ENCODE measurements at regions not wholly inside any gene's neighbourhood (a gene's known extent, or its start where the extent isn't known, plus 50 kb on each side); places are given as distances from the start of the nearest gene placed in this dataset.

DNA sequence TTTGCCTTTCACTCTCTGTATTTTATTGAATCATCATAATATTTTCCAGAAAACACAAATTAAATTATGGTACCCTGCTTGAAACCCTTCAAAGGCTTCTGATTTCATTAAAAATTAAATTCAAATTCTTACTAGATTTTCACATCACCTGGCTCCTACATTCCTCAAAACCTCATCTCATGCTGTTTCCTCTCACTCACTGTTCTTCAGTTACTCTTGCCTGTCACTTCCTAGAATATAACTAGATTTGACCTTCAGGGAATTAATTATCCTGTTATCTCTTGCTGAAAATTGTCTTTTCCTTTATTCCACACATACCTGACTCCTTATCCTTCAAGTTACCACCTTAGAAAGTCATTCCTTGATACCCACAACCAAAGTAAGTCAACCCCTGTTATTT lies 2294.7 kb downstream of the PCDH9 start:
- no TSS peak for BruUV-seq (replicated peaks)

More for the DNA sequence above, 2294.7 kb downstream of the PCDH9 start:
- Histone ChIP-seq H2AFZ (ENCODE audit: control insufficient read depth, low read depth, low read length) (no peak overlapping the region), H3K4me3 (no peak overlapping the region), H3K9ac (ENCODE audit: control insufficient read depth, insufficient read depth, low read length) (no peak overlapping the region), H3K36me3 (ENCODE audit: control insufficient read depth in 2 of 2, insufficient read depth in 2 of 2, low read length in 1 of 2) (no peaks in the 10 kb centered on the region), H3K9me3 (replicated peaks; ENCODE audit: control insufficient read depth, insufficient read depth, low read length) (no peaks in the 10 kb centered on the region), H3K79me2 (ENCODE audit: control insufficient read depth, insufficient read depth, low read length) (no peaks in the 10 kb centered on the region), H3K4me1 (ENCODE audit: control insufficient read depth, insufficient read depth, low read length) (no peaks in the 10 kb centered on the region), H3K27ac (ENCODE audit: control insufficient read depth, insufficient read depth) (no peak overlapping the region), H4K20me1 (ENCODE audit: control insufficient read depth, insufficient read depth) (no peaks in the 10 kb centered on the region), H3K4me2 (ENCODE audit: control insufficient read depth, insufficient read depth) (no peak overlapping the region), H3K27me3 (replicated peaks in 1 of 2; ENCODE audit: control insufficient read depth in 2 of 2, insufficient read depth in 2 of 2, low read length in 1 of 2) (no peaks in the 10 kb centered on the region)
- CTCF ChIA-PET = no interaction called here
- SMC1A ChIA-PET (ENCODE audit: uncharacterized antibody, unreplicated experiment) = interaction anchor here (1.6 kb wide), 1 partner anchor 11 kb away, joined by 5 read pairs; no protein-coding TSS in a partner anchor
- intact Hi-C loops (cut with micrococcal nuclease; ENCODE audit: unreplicated experiment) = loop anchor here (5.0 kb wide), 1 partner anchor 57 kb away; no protein-coding TSS in a partner anchor
- no peak for ATAC-seq
- DNase-seq (ENCODE audit: low read depth, low spot score) = no peak
- in situ Hi-C loops (cut with MboI) = no loop called here
- no peak for TF ChIP-seq GATAD2B (conservative IDR thresholded peaks at IDR 0.05; ENCODE audit: low read depth)
- no peak for TF ChIP-seq NFXL1 (IDR thresholded peaks at IDR 0.05; ENCODE audit: borderline replicate concordance)
- no peak for TF ChIP-seq PAX8 (IDR thresholded peaks at IDR 0.05)
- TF ChIP-seq, protein P1, sequence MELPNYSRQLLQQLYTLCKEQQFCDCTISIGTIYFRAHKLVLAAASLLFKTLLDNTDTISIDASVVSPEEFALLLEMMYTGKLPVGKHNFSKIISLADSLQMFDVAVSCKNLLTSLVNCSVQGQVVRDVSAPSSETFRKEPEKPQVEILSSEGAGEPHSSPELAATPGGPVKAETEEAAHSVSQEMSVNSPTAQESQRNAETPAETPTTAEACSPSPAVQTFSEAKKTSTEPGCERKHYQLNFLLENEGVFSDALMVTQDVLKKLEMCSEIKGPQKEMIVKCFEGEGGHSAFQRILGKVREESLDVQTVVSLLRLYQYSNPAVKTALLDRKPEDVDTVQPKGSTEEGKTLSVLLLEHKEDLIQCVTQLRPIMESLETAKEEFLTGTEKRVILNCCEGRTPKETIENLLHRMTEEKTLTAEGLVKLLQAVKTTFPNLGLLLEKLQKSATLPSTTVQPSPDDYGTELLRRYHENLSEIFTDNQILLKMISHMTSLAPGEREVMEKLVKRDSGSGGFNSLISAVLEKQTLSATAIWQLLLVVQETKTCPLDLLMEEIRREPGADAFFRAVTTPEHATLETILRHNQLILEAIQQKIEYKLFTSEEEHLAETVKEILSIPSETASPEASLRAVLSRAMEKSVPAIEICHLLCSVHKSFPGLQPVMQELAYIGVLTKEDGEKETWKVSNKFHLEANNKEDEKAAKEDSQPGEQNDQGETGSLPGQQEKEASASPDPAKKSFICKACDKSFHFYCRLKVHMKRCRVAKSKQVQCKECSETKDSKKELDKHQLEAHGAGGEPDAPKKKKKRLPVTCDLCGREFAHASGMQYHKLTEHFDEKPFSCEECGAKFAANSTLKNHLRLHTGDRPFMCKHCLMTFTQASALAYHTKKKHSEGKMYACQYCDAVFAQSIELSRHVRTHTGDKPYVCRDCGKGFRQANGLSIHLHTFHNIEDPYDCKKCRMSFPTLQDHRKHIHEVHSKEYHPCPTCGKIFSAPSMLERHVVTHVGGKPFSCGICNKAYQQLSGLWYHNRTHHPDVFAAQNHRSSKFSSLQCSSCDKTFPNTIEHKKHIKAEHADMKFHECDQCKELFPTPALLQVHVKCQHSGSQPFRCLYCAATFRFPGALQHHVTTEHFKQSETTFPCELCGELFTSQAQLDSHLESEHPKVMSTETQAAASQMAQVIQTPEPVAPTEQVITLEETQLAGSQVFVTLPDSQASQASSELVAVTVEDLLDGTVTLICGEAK (IDR thresholded peaks at IDR 0.05; ENCODE audit: borderline replicate concordance) = no peak
- TF ChIP-seq GABPA (IDR thresholded peaks at IDR 0.05; ENCODE audit: low read depth) = no peak
- TF ChIP-seq, protein P2, sequence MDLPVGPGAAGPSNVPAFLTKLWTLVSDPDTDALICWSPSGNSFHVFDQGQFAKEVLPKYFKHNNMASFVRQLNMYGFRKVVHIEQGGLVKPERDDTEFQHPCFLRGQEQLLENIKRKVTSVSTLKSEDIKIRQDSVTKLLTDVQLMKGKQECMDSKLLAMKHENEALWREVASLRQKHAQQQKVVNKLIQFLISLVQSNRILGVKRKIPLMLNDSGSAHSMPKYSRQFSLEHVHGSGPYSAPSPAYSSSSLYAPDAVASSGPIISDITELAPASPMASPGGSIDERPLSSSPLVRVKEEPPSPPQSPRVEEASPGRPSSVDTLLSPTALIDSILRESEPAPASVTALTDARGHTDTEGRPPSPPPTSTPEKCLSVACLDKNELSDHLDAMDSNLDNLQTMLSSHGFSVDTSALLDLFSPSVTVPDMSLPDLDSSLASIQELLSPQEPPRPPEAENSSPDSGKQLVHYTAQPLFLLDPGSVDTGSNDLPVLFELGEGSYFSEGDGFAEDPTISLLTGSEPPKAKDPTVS (IDR thresholded peaks at IDR 0.05; ENCODE audit: low read depth, low read length) = no peak
- no peak for TF ChIP-seq PML (IDR thresholded peaks at IDR 0.05; ENCODE audit: low read length)
- TF ChIP-seq FOS (IDR thresholded peaks at IDR 0.05; ENCODE audit: borderline replicate concordance, extremely low read depth, insufficient read length) = no peak
- TF ChIP-seq NR2C1 (IDR thresholded peaks at IDR 0.05) = no peak
- TF ChIP-seq, protein P3, sequence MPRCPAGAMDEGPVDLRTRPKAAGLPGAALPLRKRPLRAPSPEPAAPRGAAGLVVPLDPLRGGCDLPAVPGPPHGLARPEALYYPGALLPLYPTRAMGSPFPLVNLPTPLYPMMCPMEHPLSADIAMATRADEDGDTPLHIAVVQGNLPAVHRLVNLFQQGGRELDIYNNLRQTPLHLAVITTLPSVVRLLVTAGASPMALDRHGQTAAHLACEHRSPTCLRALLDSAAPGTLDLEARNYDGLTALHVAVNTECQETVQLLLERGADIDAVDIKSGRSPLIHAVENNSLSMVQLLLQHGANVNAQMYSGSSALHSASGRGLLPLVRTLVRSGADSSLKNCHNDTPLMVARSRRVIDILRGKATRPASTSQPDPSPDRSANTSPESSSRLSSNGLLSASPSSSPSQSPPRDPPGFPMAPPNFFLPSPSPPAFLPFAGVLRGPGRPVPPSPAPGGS (IDR thresholded peaks at IDR 0.05; ENCODE audit: borderline replicate concordance, insufficient read depth, low read depth, low read length, poor library complexity, severe bottlenecking) = no peak
- TF ChIP-seq ATF7 (IDR thresholded peaks at IDR 0.05; ENCODE audit: low read depth) = no peak
- FAIRE-seq = no peak
- RAD21 ChIA-PET (ENCODE audit: unreplicated experiment) = interaction anchor here (1.0 kb wide), 1 partner anchor 219 kb away, joined by 3 read pairs; no protein-coding TSS in a partner anchor
- POLR2A ChIA-PET = interaction anchor here (0.5 kb wide), 1 partner anchor 58 kb away, joined by 3 read pairs; no protein-coding TSS in a partner anchor
